ENCODE measurements at regions not wholly inside any gene's neighbourhood (a gene's known extent, or its start where the extent isn't known, plus 50 kb on each side); places are given as distances from the start of the nearest gene placed in this dataset.

GRCh38 chr5:179430193-179431175 is 85.2 kb upstream of the ADAMTS2 start:
- H3K36me3 ChIP-seq (ENCODE audit: control insufficient read depth in 4 of 4, insufficient read depth in 3 of 4, low read depth in 1 of 4, low read length in 3 of 4), result no peaks in the 10 kb centered on the region
- no peak overlapping the region for H3K27ac ChIP-seq (ENCODE audit: low read depth in 1 of 2, low read length in 2 of 2)
- TF ChIP-seq JUND (IDR thresholded peaks at IDR 0.05) (no peak), MAX (IDR thresholded peaks at IDR 0.05) (no peak), RAD21 (IDR thresholded peaks at IDR 0.05) (no peak), YY1 (IDR thresholded peaks at IDR 0.05) (no peak), HNF4G (IDR thresholded peaks at IDR 0.05) (no peak), RXRA (IDR thresholded peaks at IDR 0.05) (no peak), NR2F2 (IDR thresholded peaks at IDR 0.05) (no peak), EGR1 (IDR thresholded peaks at IDR 0.05; ENCODE audit: low read depth in 2 of 2) (no peak), ZBTB33 (IDR thresholded peaks at IDR 0.05) (no peak), ATF3 (IDR thresholded peaks at IDR 0.05) (no peak)
- WGBS, result 87% methylated on average over 22 of the region's 22 CpGs
- H3K9me3 ChIP-seq (ENCODE audit: control insufficient read depth in 4 of 4, low read length in 3 of 4), result peaks cover 0 to 2% (median 2%) of the 10 kb centered on the region in 4 donors
- no peaks in the 10 kb centered on the region for H3K4me1 ChIP-seq (ENCODE audit: control insufficient read depth in 4 of 4, insufficient read depth in 4 of 4, low read length in 3 of 4)
- no peaks in the 10 kb centered on the region for H3K27me3 ChIP-seq (ENCODE audit: control insufficient read depth in 4 of 4, insufficient read depth in 4 of 4, low read length in 3 of 4)
- H3K9ac ChIP-seq (ENCODE audit: low read depth in 1 of 2, low read length in 2 of 2), result no peak overlapping the region
- H3K4me3 ChIP-seq (ENCODE audit: low read depth in 1 of 3, low read length in 3 of 3), result no peak overlapping the region
- no peak for DNase-seq (ENCODE audit: low spot score)

- no peak overlapping the region for H3K9ac ChIP-seq (ENCODE audit: low read depth in 1 of 2, low read length in 2 of 2)
- H3K4me3 ChIP-seq (ENCODE audit: low read depth in 1 of 3, low read length in 3 of 3), result no peak overlapping the region
- TF ChIP-seq EGR1 (IDR thresholded peaks at IDR 0.05; ENCODE audit: low read depth in 2 of 2), result no peak
- TF ChIP-seq GABPA (IDR thresholded peaks at IDR 0.05 in 1 of 2, conservative IDR thresholded peaks at IDR 0.05 in 1 of 2), result no peak
- TF ChIP-seq ATF3 (IDR thresholded peaks at IDR 0.05), result no peak
- no peak for TF ChIP-seq MAX (IDR thresholded peaks at IDR 0.05)
- no peak for TF ChIP-seq FOXA2 (IDR thresholded peaks at IDR 0.05)
- no peak for TF ChIP-seq CTCF (IDR thresholded peaks at IDR 0.05; ENCODE audit: low read depth, low read length, missing input control)
- TF ChIP-seq REST (IDR thresholded peaks at IDR 0.05), result no peak
- TF ChIP-seq HNF4G (IDR thresholded peaks at IDR 0.05), result no peak
- TF ChIP-seq HNF4A (conservative IDR thresholded peaks at IDR 0.05), result no peak
- TF ChIP-seq RXRA (IDR thresholded peaks at IDR 0.05), result no peak
- no peak for TF ChIP-seq FOXA1 (IDR thresholded peaks at IDR 0.05)
- TF ChIP-seq TAF1 (conservative IDR thresholded peaks at IDR 0.05), result no peak
- TF ChIP-seq SP1 (IDR thresholded peaks at IDR 0.05), result no peak
- no peak for TF ChIP-seq RAD21 (IDR thresholded peaks at IDR 0.05)
- no peak for TF ChIP-seq YY1 (IDR thresholded peaks at IDR 0.05)
- no peak for TF ChIP-seq JUND (IDR thresholded peaks at IDR 0.05)
- TF ChIP-seq ZBTB33 (IDR thresholded peaks at IDR 0.05), result no peak
- H3K36me3 ChIP-seq (ENCODE audit: control insufficient read depth in 4 of 4, insufficient read depth in 3 of 4, low read depth in 1 of 4, low read length in 3 of 4), result no peaks in the 10 kb centered on the region
- H3K27ac ChIP-seq (ENCODE audit: low read depth in 1 of 2, low read length in 2 of 2), result no peak overlapping the region
- no peaks in the 10 kb centered on the region for H3K4me1 ChIP-seq (ENCODE audit: control insufficient read depth in 4 of 4, insufficient read depth in 4 of 4, low read length in 3 of 4)
- DNase-seq (ENCODE audit: low spot score), result no peak
- H3K27me3 ChIP-seq (ENCODE audit: control insufficient read depth in 4 of 4, insufficient read depth in 4 of 4, low read length in 3 of 4), result no peaks in the 10 kb centered on the region
- no peaks in the 10 kb centered on the region for H3K9me3 ChIP-seq (ENCODE audit: control insufficient read depth in 4 of 4, low read length in 3 of 4)
- 85% methylated on average over 21 of the region's 21 CpGs for WGBS
These were observed 82.4 kb upstream of the ADAMTS2 start for GRCh38 chr5:179427676-179428056.

All from liver (tissue), 8 donors.